ENCODE measurements at regions not wholly inside any gene's neighbourhood (a gene's known extent, or its start where the extent isn't known, plus 50 kb on each side); places are given as distances from the start of the nearest gene placed in this dataset.

- no peak for TF ChIP-seq CTCF (IDR thresholded peaks at IDR 0.05; ENCODE audit: low read depth, low read length)
Observed at GRCh38 chr6:133754298-133754697, 134.6 kb upstream of the TCF21 start.

DNA sequence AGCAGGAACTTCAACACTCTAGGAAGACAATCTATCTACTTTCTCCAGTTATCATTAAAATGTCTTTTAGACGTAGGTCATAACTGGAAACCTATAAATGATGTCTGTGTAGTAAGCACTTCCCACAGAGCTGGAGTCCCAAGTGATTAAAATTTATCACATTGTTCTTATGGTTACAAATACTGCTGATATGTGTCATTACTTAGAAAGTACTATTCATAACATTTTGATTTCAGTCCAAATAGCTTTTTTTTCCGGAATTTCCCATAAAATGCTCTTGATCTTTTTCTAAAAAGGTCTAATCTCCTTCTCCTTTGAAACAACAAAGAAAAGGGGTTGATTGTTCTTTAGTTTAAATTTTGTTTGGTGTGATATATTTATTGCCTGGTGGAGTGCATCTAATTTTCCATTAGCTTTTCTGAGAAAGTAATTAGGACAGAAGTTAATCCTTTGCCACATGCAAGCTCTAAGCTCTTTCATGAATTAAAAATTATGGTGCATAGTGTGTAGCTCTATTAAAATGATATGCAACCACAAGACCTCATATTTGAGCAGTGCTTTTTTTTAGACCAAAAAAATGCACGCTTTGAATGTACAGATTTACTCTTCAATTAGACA lies 132.7 kb upstream of the TCF21 start:
- H3K4me3 ChIP-seq (ENCODE audit: low read depth, low read length) = no peak overlapping the region
- no peak for TF ChIP-seq CTCF (IDR thresholded peaks at IDR 0.05; ENCODE audit: low read depth, low read length)

More at GRCh38 chr6:133754298-133754697, 134.6 kb upstream of the TCF21 start:
- no peak overlapping the region for H3K4me3 ChIP-seq (ENCODE audit: low read depth, low read length)

- H3K4me3 ChIP-seq (ENCODE audit: low read depth, low read length) = no peak overlapping the region
- no peak for TF ChIP-seq CTCF (IDR thresholded peaks at IDR 0.05; ENCODE audit: low read depth, low read length)
Observed at GRCh38 chr6:133757335-133757734, 131.6 kb upstream of the TCF21 start.

GRCh38 chr6:133758815-133759335 lies 130.0 kb upstream of the TCF21 start:
- H3K4me3 ChIP-seq (ENCODE audit: low read depth, low read length) = no peak overlapping the region
- no peak for TF ChIP-seq CTCF (IDR thresholded peaks at IDR 0.05; ENCODE audit: low read depth, low read length)

DNA sequence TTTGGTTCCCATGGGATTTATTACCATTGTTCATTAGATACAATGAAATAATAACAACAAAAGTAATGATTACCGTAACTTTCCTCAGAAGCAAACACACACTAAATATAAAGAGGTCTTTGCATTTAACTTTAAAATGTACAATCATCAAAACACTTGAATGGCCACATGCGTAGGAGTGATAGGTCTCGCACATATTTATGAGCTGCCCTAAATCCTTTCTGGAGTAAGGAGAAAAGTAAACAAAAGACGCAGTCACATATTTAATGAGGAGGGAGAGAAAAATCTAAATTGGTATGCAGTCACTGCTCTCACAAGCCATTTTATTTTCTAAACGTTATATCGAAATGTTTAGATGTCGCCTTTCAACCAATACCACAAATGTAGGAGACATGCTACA lies 129.4 kb upstream of the TCF21 start:
- no peak for TF ChIP-seq CTCF (IDR thresholded peaks at IDR 0.05; ENCODE audit: low read depth, low read length)
- no peak overlapping the region for H3K4me3 ChIP-seq (ENCODE audit: low read depth, low read length)

GRCh38 chr6:133761706-133762105 lies 127.2 kb upstream of the TCF21 start:
- no peak overlapping the region for H3K4me3 ChIP-seq (ENCODE audit: low read depth, low read length)
- TF ChIP-seq CTCF (IDR thresholded peaks at IDR 0.05; ENCODE audit: low read depth, low read length) = no peak

GRCh38 chr6:133764008-133764753 lies 124.7 kb upstream of the TCF21 start:
- H3K4me3 ChIP-seq (ENCODE audit: low read depth, low read length) = no peak overlapping the region
- no peak for TF ChIP-seq CTCF (IDR thresholded peaks at IDR 0.05; ENCODE audit: low read depth, low read length)

Data from WI38 (cell line).